HG03039 (cell line): ENCODE measurements at regions not wholly inside any gene's neighbourhood (a gene's known extent, or its start where the extent isn't known, plus 50 kb on each side); places are given as distances from the start of the nearest gene placed in this dataset.
"Not testable (repeated sequence)": the region's sequence is repeated elsewhere in the genome, so short reads cannot be mapped to it uniquely, and the experiment has no call there.

Source experiments
- ATAC-seq: cut with Tn5 transposase; IDR thresholded peaks from one replicate; pipeline ENCODE4 v1.9.1; 2021; ENCODE audit warnings: mild to moderate bottlenecking, moderate library complexity; ENCODE audit not compliant: unreplicated experiment

DNA sequence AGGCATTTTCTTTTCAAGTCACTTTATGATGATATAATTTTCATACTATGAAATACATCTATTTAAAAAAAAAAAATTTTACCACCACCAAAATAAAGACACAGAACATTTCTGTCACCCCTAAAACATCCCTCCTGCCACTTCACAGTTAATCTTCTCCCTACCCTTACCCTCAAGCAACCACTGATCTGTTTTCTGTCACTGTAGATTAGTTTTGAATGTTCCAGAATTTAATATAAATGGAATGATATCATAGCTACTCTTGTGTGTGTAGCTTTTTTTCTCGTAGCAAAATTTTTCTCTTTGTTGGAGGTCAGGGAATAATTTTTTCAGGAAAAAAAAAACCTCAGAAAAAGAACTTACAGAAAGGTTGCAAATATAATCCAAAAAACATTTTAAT lies 152.7 kb downstream of the RHOU start:
- ATAC-seq = no peak

DNA sequence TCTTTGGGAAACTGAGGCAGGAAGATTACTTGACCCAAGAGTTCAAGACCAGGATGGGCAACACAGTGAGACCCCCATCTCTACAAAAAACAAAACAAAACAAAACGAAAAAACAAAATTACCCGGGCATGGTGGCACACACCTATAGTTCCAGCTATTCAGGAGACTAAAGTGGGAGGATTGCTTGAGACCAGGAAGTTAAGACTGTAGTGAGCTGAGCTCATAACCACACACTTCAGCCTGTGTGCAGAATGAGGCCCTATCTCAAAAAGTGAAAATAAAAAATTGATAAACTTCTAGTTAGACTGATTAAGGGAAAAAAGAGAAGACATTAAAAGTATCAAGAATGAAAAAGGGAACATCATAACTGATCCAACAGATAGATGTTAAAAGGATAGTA lies 154.0 kb downstream of the RHOU start:
- ATAC-seq = no peak

DNA sequence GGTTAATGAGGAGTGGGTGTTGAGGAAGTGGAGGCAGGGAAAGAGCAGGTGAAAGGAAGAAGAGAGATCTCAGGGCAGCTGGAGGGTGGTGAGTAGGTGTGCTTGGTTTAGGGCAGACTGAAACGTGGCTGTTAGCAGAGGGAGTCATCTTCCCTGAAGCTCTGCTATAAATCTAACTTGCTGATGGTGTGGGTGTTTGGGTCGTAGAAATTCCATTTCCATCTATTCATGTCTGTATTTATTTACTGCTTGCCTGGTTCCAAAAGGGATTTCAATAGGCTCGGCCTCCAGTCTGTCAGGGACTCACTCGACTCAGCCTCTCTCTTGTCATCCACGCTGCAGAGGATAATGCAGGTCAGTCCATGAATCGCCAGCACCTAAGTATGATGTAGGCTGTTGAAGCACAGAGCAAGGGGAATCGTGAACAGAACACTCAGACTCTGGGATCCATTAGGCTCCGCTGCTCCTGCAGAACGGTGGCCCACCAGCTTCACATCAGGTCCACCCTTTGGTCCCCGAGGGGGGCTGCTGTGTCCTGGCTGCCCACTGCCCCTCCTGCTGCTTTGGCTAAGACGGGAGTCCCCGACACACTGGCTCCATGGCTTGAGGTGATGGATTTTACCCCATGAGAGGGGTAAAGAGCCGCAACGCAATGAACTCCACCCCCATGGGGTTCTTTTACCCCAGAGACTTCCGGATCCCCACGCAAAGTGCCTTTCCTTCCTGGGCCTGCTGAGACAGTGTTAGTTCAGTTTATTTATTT lies 156.2 kb downstream of the RHOU start:
- no peak for ATAC-seq

DNA sequence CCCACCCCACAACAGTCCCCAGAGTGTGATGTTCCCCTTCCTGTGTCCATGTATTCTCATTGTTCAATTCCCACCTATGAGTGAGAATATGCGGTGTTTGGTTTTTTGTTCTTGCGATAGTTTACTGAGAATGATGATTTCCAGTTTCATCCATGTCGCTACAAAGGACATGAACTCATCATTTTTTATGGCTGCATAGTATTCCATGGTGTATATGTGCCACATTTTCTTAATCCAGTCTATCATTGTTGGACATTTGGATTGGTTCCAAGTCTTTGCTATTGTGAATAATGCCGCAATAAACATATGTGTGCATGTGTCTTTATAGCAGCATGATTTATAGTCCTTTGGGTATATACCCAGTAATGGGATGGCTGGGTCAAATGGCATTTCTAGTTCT lies 156.9 kb downstream of the RHOU start:
- not testable (repeated sequence) for ATAC-seq

DNA sequence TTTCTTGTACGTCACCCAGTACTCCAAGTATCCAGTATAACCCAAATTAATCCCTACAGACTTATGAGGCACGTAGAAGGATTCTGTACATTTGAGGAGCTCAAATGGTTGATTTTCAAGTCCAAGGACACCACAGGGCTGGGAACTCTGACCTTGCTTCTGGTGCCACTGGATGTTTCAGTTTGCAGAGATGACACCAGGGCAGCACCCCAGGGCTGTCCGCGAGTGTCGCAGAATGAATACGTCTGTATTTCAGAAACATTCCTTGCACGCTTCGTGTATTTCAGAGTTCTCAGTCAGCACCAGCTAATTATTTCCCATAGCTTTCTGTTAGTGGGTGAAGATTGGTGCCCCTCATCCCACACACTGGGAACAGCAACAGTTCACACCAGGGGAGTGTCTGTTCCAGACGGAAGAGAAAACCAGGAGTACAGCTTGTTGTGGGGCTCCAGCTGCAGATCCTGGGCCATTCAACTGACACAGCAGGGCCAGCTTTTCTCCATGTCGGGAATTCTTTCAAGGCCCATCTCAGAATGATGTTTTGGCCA lies 159.2 kb downstream of the RHOU start:
- no peak for ATAC-seq

DNA sequence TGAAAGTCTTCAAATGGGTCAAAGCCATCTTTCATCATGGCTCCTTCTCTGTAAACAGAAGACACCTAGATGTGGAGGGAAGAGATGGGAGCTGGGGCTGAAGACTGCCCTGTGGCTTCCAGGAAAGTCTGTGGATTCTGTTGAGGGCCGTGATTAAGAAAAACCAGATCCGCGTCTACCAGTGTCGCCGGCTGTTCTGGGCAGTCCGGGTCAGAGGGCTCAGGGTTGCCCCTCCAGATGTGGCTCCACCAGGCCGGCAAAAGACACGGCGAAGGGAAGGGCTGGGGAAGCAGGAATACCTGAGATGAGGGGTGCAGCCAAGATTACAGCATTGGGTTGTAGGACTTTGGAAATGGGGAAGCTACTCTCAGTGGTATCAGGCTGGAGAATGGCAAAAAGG lies 162.6 kb downstream of the RHOU start:
- ATAC-seq = no peak

DNA sequence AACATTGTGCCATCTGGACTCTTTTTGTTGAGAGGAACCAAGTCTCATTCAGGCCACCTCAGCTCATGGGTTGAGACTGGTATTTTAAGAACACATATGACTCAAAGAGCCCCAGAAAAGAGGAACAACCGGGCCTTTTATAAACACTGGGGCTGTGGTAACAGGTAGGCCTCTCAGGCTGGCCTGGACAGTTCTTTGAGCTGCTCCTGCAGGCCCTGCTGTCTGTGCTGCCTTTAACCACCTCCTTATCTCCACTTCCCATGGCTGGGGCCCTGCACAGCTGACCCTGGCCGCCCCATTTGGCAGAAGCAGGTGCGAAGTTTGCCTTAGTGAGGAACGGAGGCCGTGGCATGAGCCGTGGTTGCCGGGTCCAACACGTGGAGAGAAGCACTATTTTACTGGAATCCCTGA lies 163.3 kb downstream of the RHOU start:
- peak; percentile 85 for ATAC-seq

DNA sequence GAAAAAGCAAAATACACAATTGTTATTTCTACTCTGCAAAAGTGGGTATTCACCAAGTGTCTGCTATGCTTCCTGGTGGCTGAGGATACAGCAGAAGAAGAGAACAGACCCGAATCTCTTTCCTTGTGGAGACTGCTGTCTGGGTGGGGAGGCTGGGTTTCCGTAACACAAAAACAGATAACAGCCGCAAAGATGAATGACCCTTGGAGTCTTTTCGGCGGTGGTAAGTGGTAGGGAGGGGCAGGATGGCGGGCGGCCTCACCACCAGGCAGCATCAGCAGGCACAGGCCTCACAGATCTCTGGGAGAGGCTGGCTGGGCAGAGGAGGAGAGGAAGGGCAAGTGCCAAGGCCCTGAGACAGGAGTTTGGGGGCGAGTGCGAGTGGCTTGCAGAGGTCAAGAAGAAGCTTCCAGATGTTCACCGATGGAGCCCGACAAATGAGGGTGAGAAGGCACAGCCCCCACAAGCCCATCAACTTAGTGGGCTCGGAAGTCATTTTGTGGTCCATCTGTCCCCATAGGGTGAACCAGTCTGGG lies 164.2 kb downstream of the RHOU start:
- no peak for ATAC-seq

DNA sequence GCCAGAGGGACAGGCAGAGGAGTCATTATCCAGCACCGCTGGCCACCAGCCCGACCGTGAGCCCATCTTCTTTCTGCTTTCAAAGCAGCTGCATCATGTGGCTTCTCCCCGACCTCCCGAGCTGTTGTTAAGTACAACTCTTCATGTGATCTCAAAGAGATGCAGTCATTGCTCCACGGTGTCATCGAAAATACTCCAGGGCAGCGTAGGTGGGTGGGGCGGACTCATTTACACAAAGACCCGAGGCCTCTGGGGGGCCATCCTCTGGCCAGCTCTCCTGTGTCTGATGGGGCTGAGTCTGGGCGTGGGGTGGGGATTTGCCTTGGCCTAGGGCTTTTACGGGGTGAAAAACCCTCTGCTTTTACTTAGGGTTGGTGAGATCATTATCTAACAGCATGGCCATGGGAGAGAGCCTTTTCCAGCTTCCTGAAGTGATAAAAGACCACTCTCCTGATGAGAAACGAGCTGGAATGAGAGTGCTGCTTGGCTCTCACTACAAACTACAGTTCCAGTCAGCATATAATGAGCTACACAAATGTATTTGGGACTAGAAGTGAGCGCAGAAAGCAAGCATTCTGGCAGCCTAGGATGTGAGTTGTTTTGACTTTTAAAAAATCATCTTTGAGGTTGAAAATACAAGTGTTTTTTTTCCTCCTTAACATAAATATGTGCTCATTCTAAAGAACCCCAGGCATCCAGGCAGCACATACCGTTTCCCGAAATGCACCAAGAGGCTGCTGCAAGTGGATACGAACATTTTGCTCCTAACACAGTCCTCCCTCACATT lies 165.0 kb downstream of the RHOU start:
- ATAC-seq = no peak

DNA sequence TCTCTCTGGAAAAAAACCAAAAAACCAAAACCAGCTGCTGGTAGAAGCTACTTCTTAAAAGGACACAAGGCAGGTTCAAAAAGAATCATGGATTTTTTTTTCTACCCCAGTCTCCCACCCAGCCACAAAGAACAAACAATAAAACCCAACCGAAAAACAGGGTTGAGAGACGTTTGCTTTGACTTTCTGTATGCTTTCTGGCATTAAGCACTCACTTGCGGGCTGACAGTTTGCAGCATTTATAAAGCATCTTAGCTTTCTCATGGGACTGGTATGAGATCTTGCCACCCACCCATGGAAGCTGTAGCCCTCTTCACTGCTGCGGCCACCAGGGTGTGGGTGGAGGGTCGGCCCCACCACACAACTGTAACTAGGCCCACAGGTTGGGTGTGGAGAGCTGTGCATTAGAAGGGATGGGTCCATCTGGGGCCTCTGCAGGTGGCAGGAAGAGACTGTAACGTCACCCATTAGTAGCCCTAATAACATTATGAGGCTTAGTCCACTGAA lies 165.7 kb downstream of the RHOU start:
- ATAC-seq = no peak

DNA sequence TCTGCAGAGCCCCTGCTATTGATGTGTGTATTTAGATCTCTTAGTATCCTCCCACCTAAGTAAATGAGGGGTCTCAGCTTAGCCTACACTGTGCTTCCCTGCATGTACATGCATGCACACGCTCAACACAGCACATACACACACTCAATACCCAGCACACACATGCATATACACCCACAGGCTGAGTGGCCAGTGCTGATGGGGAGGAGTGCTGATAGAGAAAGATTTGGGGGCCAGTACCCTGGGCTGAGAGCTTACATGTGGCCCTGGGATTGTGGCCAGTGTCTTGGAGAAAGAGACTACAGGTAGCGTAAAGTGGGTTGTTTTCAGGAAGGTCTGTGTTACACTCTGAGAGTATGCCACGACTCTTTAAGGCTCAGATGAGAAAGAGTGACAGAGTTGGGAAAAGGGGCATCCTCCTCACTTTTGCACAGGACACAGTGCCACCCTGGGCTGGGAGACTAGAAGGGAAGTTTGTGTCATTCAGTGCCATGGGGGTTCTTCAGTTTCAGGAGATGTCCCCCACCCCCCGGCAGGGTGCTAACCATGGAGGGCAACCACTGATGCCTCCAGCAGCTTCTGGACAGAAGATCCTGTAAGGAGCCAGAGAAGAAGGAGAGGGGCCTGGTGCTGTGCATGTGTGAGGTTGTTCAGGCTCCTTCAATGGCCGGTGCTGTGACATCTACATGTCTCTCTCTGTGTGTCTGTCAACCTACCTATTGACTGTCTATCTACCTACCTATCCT lies 166.8 kb downstream of the RHOU start:
- ATAC-seq = no peak

DNA sequence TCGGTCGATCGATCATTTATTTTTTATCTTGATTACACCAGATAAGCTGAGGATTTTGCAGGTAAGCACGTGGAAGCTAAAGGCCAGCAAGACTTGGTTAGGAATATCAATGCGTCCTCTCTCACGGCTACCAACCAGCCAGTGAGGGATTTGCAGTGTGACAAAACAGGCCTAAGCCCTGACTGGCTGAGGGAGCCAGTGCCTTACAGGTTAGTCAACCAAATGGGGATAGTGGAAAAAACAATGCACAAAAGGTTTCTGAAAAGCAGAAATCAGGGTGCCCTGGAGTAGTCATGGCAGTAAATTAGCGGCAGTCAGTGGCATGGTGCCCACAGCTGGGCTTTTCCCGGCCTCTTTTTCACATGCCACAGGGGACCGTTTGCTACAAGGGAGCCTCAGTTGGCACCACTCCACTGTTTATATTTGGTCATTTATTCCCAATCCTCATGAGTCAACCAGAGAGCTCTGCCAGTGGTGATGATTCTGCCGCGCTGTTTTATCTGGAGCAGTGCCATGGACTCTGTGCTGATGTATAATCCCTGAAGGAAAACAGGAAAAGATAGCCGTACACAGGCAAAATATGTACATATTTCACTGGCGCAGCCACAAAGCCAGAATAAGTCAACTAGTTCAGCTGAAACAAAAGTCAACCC lies 167.6 kb downstream of the RHOU start:
- ATAC-seq = no peak

DNA sequence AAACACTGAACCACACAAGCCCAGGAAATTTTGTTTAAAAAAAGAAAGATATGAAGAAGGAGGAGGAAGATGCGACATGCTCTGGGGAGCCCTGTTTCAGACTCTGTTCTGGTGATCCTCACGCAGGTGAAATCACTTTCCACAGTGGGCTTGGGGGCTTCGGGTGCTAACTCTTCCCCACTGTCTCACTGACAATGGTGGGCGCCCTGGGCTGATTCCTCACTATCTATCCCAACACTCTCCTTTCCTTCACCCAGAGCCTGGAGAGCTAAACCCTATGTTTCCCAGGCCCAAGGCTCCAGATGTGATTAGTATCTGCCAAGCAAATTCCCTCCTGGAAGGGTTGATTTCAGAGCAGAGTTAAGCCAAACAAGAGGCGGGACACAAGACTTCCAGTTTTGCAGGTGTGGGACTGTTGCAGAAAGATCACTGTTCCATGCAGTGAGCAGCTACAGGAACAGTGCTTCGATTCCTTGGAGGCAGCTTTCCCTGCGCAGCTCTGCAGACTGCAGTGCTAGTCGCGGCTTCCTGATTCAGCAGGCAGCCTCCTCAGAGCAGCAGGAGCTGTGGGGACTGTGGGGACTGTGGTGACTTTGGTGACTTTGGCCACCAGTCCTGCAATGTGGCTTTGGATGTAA lies 168.3 kb downstream of the RHOU start:
- ATAC-seq = no peak

DNA sequence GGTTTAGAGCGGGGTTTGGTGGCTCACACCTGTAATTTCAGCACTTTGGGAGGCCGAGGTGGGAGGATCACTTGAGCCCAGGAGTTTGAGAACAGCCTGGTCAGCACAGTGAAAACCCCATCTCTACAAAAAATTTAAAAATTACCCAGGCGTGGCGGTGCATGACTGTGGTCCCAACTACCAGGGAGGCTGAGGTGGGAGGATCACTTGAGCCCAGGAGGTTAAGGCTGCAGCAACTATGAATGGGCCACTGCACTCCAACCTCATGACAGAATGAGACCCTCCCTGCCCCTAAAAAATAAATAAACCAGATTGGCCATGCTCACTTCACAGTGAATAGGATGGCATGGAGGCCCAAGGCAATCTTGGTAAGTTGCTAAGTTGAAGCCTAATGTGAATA lies 168.9 kb downstream of the RHOU start:
- ATAC-seq = no peak

DNA sequence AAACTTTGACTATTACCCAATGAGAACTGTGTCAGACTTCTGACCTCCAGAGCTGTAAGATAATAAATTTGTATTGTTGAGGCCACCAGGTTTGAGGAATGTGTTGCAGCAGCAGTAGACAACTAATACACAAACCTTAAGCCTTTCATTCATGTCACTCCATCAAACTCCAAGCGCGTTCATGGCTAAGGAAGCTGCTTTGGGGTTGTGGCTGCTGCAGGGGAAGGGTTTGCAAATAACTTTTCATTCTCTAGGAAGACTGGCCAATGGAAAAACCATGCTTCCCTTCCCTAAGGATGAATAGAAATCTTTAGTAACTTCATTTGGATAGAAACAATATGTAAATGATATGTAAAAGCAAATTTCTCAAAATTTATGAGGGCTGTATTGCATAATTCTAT lies 170.4 kb downstream of the RHOU start:
- no peak for ATAC-seq

DNA sequence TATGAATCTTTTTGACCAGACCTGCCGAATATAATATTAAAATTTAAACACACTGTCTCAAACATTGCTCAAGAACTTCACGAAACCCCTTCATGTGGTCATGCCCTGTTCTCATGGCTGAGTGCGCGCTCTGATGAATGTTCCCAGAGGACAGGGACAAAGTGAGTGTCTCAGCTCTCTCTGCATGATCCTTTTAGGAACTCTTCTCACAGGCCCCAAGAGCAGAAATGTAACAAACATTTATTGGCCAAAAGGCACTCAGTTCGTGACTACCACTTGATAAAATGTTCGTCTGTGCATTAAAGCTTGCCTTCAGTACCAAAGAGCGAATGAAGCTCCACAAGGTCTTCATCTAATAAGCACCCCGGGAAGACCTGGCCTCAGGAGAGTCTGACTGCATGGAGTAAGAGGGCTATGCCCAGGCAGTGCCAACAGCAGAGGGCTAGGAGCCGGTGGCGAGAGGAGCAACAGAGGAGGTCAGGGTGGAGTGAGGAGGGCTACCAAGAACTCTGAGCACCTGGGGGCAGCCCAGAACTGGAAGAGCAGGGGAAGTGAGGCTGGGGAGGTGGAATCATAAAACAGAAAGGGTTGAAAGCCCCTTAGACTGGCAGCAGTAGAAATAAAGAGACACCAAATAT lies 171.1 kb downstream of the RHOU start:
- ATAC-seq = no peak

DNA sequence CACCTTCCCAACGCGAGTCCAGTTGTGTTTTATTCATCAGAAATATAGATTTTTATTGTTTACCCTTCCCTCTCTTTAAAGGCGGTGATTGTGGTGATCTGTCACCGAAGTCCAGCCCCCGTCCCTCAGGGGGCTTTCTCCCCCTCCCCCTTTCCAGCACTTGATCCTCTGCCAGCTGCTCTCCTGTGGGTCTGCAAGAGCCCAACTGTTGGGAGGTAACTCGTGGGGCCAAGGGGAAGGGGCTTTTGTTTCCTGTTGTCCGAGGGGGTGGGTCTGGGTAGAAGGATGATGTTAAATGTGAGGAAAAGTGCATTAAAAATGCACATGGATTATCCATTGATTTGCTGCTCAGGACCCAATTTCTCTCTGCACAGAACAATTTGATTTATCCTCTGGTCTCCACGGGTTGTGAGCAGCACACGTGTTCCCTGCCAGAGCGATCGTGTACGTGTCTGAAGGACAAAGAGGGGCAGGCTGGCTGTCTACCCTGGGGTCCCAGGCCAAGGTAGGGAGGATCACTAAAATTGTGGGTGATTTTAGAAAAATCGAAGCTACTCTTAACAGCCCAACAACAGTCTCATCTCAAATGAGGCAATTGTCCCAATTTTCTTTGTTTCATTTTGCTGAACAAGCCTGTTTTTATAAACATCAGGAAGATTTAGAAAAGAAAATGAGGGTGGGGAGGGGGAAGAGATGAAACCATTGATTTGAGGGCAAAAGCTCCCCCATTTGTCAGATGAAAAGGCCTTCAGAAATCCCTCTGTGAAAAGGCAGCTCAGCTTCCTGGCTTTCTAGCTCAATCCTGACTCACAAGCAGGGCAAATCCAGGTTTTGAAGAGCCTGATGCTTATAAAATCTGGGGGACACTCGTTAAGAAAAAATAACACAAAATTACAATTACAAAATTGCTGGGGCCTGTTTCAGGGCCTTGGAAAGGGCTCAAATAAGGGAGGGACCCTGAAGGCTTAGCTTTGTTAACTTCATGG lies 176.2 kb downstream of the RHOU start:
- no peak for ATAC-seq
